RCC 7860 (cell line): ENCODE measurements at regions not wholly inside any gene's neighbourhood (a gene's known extent, or its start where the extent isn't known, plus 50 kb on each side); places are given as distances from the start of the nearest gene placed in this dataset.

Experiments
- DNase-seq: peaks from one replicate; pipeline ENCODE4 v3.0.0-alpha.2; 2015; ENCODE audit warnings: low spot score
- FAIRE-seq: peaks from 2 replicates; lab custom pipeline; 2012; peaks lifted over from hg19 to GRCh38; lab: Jason Lieb, UNC

GRCh38 chr3:194247350-194247740 is 103.8 kb downstream of the CPN2 start:
- FAIRE-seq (no peak), DNase-seq (no peak)

- DNase-seq (no peak), FAIRE-seq (no peak)
Measured at GRCh38 chr3:194249323-194250097, 101.6 kb downstream of the CPN2 start.

GRCh38 chr3:194250098-194251002 is 100.8 kb downstream of the CPN2 start:
- DNase-seq = no peak
- FAIRE-seq = no peak

- FAIRE-seq = no peak
- no peak for DNase-seq
Measured at GRCh38 chr3:194251007-194251406, 100.1 kb downstream of the CPN2 start.

- no peak for DNase-seq
- no peak for FAIRE-seq
Measured at GRCh38 chr3:194251461-194251860, 99.7 kb downstream of the CPN2 start.

- FAIRE-seq (no peak), DNase-seq (no peak)
Measured at GRCh38 chr3:194251891-194252560, 99.1 kb downstream of the CPN2 start.

GRCh38 chr3:194253270-194253669 is 97.9 kb downstream of the CPN2 start:
- FAIRE-seq = no peak
- DNase-seq = no peak

GRCh38 chr3:194254040-194254439 is 97.1 kb downstream of the CPN2 start:
- FAIRE-seq (no peak), DNase-seq (no peak)

GRCh38 chr3:194255252-194256039 is 95.7 kb downstream of the CPN2 start:
- FAIRE-seq (no peak), DNase-seq (no peak)

GRCh38 chr3:194256040-194256945 is 94.8 kb downstream of the CPN2 start:
- FAIRE-seq = no peak
- DNase-seq = no peak

- FAIRE-seq (no peak), DNase-seq (no peak)
Measured at GRCh38 chr3:194257151-194257621, 93.9 kb downstream of the CPN2 start.

GRCh38 chr3:194257916-194258668 is 93.0 kb downstream of the CPN2 start:
- FAIRE-seq = no peak
- no peak for DNase-seq

GRCh38 chr3:194259982-194260766 is 91.0 kb downstream of the CPN2 start:
- FAIRE-seq = no peak
- no peak for DNase-seq

GRCh38 chr3:194261581-194262063 is 89.5 kb downstream of the CPN2 start:
- DNase-seq = no peak
- FAIRE-seq = no peak

GRCh38 chr3:194262176-194262924 is 88.8 kb downstream of the CPN2 start:
- no peak for FAIRE-seq
- DNase-seq = no peak

- no peak for DNase-seq
- FAIRE-seq = no peak
Measured at GRCh38 chr3:194262925-194263305, 88.2 kb downstream of the CPN2 start.
